GDM1 (cell line): ENCODE measurements at regions not wholly inside any gene's neighbourhood (a gene's known extent, or its start where the extent isn't known, plus 50 kb on each side); places are given as distances from the start of the nearest gene placed in this dataset.

Experiments
- DNase-seq: peaks from one replicate; lab custom pipeline; 2025; lab: John Stamatoyannopoulos, UW

DNA sequence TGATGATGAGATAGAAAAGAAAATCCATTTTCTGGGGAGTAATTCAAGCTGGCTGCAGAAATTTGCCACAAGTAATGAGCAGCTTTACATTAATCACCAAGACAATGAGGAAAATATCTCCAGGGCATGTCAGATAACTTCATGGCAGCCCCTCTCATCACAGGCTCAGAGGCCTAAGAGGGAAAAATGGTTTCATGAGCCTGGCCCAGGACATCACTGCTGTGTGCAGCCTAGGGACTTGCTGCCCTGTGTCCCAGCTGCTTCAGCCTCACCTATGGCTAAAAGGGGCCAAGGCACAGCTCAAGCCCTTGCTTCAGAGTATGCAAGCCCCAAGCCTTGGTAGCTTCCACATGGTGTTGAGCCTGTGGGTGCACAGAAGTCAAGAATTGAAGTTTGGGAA is 161.7 kb downstream of the OPA1 start:
- no peak for DNase-seq

GRCh38 chr3:193756536-193756935 is 163.5 kb downstream of the OPA1 start:
- no peak for DNase-seq

DNA sequence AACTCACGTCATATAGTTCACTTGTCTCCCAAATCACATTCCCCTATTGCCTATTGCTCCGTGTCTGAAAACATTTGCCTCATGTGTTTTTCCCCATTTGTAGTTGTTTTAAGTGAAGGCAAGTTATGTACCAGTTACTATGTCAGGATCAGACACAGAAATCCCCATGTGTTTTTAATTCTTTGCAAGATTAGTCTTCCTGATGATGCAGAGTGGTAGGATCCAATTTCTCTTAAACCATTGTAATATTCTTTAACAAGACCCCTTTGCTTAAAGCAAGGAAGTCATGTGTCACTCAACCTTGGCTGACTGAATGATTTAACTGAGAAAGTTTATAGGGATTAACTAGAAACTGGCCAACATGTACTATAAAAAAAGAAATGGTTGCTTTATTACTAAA is 164.4 kb downstream of the OPA1 start:
- no peak for DNase-seq

- no peak for DNase-seq
Measured at GRCh38 chr3:193761969-193762368, 169.0 kb downstream of the OPA1 start.

DNA sequence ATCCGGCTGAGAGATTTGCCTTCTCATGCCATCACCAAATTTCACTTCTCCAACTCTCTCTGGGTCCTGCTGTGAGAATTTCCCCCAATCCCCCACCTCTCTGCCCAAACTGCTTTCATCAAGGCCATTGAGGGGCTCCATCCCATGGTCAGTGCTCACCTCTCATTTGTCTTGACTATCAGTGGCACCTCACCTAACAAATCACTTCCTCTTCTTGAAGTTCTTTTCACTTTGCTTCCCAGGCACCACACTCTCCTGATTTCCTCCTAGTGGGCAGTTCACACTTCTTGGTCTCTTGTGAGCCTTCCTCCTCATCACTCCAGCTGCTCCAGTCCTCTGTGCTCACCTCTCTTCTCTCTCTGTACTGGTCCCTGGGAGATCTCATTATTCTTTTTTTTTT is 169.6 kb downstream of the OPA1 start:
- DNase-seq, result no peak

DNA sequence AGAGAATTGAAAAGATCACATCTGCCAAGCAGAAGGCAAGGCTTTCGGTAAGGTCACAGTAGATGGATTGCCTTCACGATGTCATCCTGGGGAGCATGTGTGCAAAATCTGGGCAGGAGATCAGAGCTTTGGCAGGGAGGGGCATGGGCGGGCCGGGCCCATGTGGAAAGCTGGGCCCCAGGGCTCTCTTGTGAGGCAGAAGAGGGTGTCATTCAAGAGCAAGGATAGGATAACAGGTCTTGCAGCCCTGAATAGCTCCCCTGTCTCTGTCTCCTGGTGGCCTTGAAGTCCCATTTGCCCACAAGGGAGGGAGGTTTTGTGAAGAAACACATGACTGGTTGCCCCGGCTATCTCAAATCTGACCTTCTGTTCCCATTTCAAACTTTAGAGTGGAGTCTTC is 172.0 kb downstream of the OPA1 start:
- DNase-seq, result no peak

GRCh38 chr3:193767353-193768069 is 174.5 kb downstream of the OPA1 start:
- DNase-seq, result no peak

DNA sequence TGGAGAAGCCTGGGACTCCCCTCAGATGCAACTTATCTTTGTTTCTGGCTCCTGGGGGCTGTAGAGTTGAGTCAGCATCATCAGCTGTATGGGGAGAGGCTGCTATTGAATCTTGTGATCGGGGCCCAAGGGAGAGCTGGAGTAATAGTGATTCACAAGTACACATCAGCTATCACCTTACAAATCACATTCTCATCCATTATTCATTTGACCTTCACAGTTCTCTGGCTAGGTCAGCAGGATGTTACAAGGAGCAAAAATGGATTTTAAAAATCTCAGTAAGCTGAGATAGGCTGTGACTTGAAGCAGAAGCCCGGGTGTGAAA is 175.0 kb downstream of the OPA1 start:
- no peak for DNase-seq

- DNase-seq, result no peak
Measured at GRCh38 chr3:193769437-193769836, 176.4 kb downstream of the OPA1 start.

DNA sequence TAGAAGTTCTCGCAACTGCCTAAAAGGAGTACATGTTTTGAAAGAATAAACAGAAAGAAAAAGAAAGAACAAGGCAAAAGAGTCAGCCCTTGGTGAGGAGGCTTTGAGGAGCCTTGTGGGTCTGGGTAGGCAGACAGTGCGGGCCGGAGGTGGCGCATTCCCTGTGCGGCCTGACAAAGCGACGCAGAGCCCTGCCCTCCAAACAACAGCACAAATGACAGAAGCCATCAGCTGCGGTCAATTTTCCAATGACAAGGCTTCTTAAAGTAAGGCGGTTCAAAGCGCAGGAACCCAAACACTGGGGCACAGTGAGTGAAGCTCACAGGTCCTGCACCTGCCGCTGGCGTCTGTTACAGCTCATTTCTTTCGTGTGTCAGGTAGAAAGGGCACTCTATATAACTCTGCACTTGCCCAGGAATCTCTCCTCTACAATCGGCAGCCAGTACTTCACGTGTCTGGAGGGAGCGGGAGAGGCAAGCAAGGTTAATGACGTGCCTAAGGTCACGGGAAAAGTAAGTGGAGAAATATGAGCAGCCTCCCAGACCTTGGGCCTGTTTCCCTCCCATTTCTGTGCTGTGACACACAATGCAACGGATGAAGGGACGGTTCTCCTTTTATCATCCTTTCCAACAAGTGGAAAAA is 178.1 kb downstream of the OPA1 start:
- no peak for DNase-seq

- no peak for DNase-seq
Measured at GRCh38 chr3:193771653-193772421, 178.8 kb downstream of the OPA1 start.

DNA sequence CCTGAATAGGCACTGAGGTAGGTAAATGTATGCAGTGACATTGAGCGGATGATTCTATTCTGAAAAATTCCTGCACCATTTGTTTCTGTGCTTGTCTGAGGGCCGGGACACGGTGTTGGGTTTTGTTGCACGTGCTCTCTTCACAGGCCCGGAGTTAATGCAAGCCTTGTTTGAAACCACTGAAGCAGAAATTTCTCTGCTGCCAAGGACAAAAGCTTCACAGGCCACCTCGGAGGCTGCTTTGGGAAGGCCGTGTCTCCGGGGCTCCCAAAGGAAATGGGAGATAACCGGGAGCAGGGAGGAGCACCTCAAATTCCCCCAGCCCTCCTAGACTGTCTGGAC is 179.4 kb downstream of the OPA1 start:
- no peak for DNase-seq

DNA sequence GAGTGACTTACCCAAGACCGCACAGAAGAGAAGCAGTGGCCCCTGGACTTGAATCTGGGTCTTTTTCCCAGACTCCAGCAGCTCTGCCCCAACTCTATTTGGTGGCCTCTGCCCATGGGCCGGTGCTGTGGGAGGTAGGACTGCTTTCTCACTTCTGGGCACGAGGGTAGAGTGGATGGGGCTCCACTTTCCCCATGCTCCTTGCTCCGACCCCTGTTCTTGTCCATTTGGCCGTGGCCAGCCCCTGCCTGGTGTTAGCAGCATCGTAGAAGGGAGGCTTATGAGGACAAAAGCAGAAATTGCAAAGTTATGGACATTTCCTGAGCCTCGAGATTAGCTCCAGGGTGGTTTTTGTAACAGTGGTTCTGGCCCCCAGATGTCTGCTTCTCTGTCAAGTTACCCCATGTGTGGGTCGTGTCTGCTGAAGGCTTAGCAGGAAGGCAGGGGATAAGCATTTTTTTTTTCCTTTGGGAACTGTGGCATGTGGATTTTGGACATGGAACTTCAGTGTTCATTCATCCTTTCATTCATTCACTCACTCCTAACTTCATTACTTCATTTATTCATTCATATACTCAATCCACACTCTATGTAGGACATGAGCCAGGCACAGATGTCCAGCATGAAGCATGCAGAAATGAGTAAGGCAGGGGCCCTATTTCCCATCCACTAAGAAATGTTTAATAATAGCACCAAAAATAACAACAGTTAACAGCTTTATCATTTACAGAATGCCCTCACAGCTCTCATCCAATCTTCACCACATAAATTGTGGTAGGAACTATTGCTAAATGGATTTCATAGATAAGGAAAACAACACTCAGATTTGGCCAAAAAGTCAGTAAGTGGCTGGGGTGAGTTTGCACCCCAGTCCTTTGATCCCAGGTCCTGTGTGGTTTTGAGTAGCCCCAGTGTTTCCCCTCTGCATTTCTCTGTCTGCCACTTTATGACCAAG is 180.5 kb downstream of the OPA1 start:
- no peak for DNase-seq

GRCh38 chr3:193774272-193774915 is 181.4 kb downstream of the OPA1 start:
- DNase-seq, result no peak

DNA sequence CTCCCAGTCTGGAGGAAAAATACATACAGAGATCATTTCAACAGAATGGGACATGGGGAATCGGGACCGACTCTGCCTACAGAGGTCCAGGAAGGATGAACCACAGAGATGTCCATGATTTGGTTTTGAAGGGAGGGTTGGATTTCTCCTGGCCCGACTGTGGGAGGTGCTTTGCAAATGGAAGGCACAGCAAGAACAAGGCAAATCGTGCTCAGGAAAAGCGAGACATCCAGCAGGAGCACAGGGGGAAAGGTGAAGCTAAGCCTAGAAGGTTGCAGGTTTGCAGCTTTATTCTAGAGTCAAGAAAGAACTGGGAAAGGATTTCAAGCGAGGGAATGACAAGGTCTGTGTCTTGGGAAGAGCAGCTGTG is 181.9 kb downstream of the OPA1 start:
- no peak for DNase-seq

- DNase-seq, result no peak
Measured at GRCh38 chr3:193775421-193776077, 182.5 kb downstream of the OPA1 start.

- no peak for DNase-seq
Measured at GRCh38 chr3:193776626-193777358, 183.8 kb downstream of the OPA1 start.

- DNase-seq, result no peak
Measured at GRCh38 chr3:193777524-193777923, 184.5 kb downstream of the OPA1 start.

GRCh38 chr3:193778676-193779075 is 185.7 kb downstream of the OPA1 start:
- DNase-seq, result no peak

GRCh38 chr3:193779933-193780332 is 186.9 kb downstream of the OPA1 start:
- no peak for DNase-seq

GRCh38 chr3:193780397-193780796 is 187.4 kb downstream of the OPA1 start:
- no peak for DNase-seq
